ENCODE measurements at regions not wholly inside any gene's neighbourhood (a gene's known extent, or its start where the extent isn't known, plus 50 kb on each side); places are given as distances from the start of the nearest gene placed in this dataset.

GRCh38 chr12:71312768-71313403 lies 126.7 kb upstream of the LGR5 start (continued):
- no peak for TF ChIP-seq ZNF407 (CRISPR knock-in tag; IDR thresholded peaks at IDR 0.05; ENCODE audit: not compliant biosample characterization)
- TF ChIP-seq ZBTB3 (CRISPR knock-in tag; IDR thresholded peaks at IDR 0.05; ENCODE audit: borderline replicate concordance, low read depth): no peak
- TF ChIP-seq HHEX (CRISPR knock-in tag; IDR thresholded peaks at IDR 0.05): no peak
- no peak for TF ChIP-seq ZNF138 (CRISPR knock-in tag; IDR thresholded peaks at IDR 0.05; ENCODE audit: low read depth)
- TF ChIP-seq, protein P1, sequence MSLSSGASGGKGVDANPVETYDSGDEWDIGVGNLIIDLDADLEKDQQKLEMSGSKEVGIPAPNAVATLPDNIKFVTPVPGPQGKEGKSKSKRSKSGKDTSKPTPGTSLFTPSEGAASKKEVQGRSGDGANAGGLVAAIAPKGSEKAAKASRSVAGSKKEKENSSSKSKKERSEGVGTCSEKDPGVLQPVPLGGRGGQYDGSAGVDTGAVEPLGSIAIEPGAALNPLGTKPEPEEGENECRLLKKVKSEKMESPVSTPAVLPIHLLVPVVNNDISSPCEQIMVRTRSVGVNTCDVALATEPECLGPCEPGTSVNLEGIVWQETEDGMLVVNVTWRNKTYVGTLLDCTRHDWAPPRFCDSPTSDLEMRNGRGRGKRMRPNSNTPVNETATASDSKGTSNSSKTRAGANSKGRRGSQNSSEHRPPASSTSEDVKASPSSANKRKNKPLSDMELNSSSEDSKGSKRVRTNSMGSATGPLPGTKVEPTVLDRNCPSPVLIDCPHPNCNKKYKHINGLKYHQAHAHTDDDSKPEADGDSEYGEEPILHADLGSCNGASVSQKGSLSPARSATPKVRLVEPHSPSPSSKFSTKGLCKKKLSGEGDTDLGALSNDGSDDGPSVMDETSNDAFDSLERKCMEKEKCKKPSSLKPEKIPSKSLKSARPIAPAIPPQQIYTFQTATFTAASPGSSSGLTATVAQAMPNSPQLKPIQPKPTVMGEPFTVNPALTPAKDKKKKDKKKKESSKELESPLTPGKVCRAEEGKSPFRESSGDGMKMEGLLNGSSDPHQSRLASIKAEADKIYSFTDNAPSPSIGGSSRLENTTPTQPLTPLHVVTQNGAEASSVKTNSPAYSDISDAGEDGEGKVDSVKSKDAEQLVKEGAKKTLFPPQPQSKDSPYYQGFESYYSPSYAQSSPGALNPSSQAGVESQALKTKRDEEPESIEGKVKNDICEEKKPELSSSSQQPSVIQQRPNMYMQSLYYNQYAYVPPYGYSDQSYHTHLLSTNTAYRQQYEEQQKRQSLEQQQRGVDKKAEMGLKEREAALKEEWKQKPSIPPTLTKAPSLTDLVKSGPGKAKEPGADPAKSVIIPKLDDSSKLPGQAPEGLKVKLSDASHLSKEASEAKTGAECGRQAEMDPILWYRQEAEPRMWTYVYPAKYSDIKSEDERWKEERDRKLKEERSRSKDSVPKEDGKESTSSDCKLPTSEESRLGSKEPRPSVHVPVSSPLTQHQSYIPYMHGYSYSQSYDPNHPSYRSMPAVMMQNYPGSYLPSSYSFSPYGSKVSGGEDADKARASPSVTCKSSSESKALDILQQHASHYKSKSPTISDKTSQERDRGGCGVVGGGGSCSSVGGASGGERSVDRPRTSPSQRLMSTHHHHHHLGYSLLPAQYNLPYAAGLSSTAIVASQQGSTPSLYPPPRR (CRISPR knock-in tag; IDR thresholded peaks at IDR 0.05; ENCODE audit: borderline replicate concordance): no peak
- TF ChIP-seq, protein P2, sequence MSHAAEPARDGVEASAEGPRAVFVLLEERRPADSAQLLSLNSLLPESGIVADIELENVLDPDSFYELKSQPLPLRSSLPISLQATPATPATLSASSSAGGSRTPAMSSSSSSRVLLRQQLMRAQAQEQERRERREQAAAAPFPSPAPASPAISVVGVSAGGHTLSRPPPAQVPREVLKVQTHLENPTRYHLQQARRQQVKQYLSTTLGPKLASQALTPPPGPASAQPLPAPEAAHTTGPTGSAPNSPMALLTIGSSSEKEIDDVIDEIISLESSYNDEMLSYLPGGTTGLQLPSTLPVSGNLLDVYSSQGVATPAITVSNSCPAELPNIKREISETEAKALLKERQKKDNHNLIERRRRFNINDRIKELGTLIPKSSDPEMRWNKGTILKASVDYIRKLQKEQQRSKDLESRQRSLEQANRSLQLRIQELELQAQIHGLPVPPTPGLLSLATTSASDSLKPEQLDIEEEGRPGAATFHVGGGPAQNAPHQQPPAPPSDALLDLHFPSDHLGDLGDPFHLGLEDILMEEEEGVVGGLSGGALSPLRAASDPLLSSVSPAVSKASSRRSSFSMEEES (CRISPR knock-in tag; IDR thresholded peaks at IDR 0.05): no peak
- no peak for TF ChIP-seq ATF7 (IDR thresholded peaks at IDR 0.05)
- TF ChIP-seq ATF7 (CRISPR knock-in tag; IDR thresholded peaks at IDR 0.05): no peak
- no peak for TF ChIP-seq ZNF280B (CRISPR knock-in tag; IDR thresholded peaks at IDR 0.05; ENCODE audit: borderline replicate concordance)
- TF ChIP-seq FOXK1 (CRISPR knock-in tag; IDR thresholded peaks at IDR 0.05; ENCODE audit: borderline replicate concordance, low read depth): no peak
- no peak for TF ChIP-seq BCL6 (CRISPR knock-in tag; IDR thresholded peaks at IDR 0.05)
- TF ChIP-seq ZFX (CRISPR knock-in tag; IDR thresholded peaks at IDR 0.05; ENCODE audit: low read depth): no peak
- no peak for TF ChIP-seq ZNF230 (CRISPR knock-in tag; IDR thresholded peaks at IDR 0.05)
- TF ChIP-seq ATF1 (CRISPR knock-in tag; IDR thresholded peaks at IDR 0.05): no peak
